Loucy (cell line): ENCODE measurements at regions not wholly inside any gene's neighbourhood (a gene's known extent, or its start where the extent isn't known, plus 50 kb on each side); places are given as distances from the start of the nearest gene placed in this dataset.

ENCODE experiments used
- H2AFZ ChIP-seq: fragments of 200-600 bp; sonication (generic); 2 replicates; pipeline ENCODE4 v1.6.0; 2016; ENCODE audit warnings: antibody characterized with exemption, mild to moderate bottlenecking, low read length, moderate library complexity
- H3F3A ChIP-seq: fragments of 200-600 bp; 2 replicates; pipeline ENCODE4 v1.6.0; 2016; ENCODE audit warnings: antibody characterized with exemption, low read depth, mild to moderate bottlenecking
- H3K27me3 ChIP-seq: fragments of 200-600 bp; sonication (generic); 2 replicates; pipeline ENCODE4 v1.6.1; 2014; ENCODE audit warnings: low read length, mild to moderate bottlenecking; ENCODE audit not compliant: insufficient read depth, poor library complexity, severe bottlenecking
- H3K36me3 ChIP-seq: fragments of 200-600 bp; sonication (generic); 2 replicates; pipeline ENCODE4 v1.6.1; 2016; ENCODE audit warnings: low read length; ENCODE audit not compliant: insufficient read depth
- H3K4me1 ChIP-seq: fragments of 200-600 bp; sonication (generic); 2 replicates; pipeline ENCODE4 v1.5.1; 2014; ENCODE audit warnings: low read length, mild to moderate bottlenecking; ENCODE audit not compliant: insufficient read depth, poor library complexity, severe bottlenecking
- H3K4me2 ChIP-seq: fragments of 200-600 bp; sonication (generic); 2 replicates; pipeline ENCODE4 v1.6.0; 2014; ENCODE audit warnings: antibody characterized with exemption, low read length, low read depth, mild to moderate bottlenecking; ENCODE audit not compliant: poor library complexity, severe bottlenecking
- H3K4me3 ChIP-seq: fragments of 200-600 bp; sonication (generic); 2 replicates; pipeline ENCODE4 v1.5.1; 2014; ENCODE audit warnings: low read length, mild to moderate bottlenecking, mixed read lengths; ENCODE audit not compliant: poor library complexity, severe bottlenecking
- H3K79me2 ChIP-seq: fragments of 200-600 bp; sonication (generic); 2 replicates; pipeline ENCODE4 v1.6.1; 2014; ENCODE audit warnings: low read length; ENCODE audit not compliant: insufficient read depth
- H3K9ac ChIP-seq: fragments of 200-600 bp; sonication (generic); 2 replicates; pipeline ENCODE4 v1.6.0; 2014; ENCODE audit warnings: mild to moderate bottlenecking, low read depth, low read length, moderate library complexity; ENCODE audit not compliant: poor library complexity, severe bottlenecking
- H3K9me2 ChIP-seq: fragments of 200-600 bp; sonication (generic); replicated peaks from 2 replicates; pipeline ENCODE4 v1.6.1; 2016; ENCODE audit warnings: low read depth, low read length, mixed read lengths
- H3K9me3 ChIP-seq: fragments of 200-600 bp; sonication (generic); 2 replicates; pipeline ENCODE4 v1.6.1; 2014; ENCODE audit warnings: mild to moderate bottlenecking, antibody characterized with exemption, low read length, low read depth; ENCODE audit not compliant: insufficient read depth
- H4K20me1 ChIP-seq: fragments of 200-600 bp; sonication (generic); 2 replicates; pipeline ENCODE4 v1.6.0; 2014; ENCODE audit warnings: antibody characterized with exemption, low read length, mild to moderate bottlenecking; ENCODE audit not compliant: insufficient read depth, poor library complexity, severe bottlenecking
- CTCF ChIP-seq: fragments of 200-600 bp; sonication (generic); conservative IDR thresholded peaks from 2 replicates; pipeline ENCODE4 v1.5.1; 2014; ENCODE audit warnings: mild to moderate bottlenecking, antibody characterized with exemption, low read length
- EZH2phosphoT487 ChIP-seq: fragments of 200-600 bp; IDR thresholded peaks from 2 replicates; pipeline ENCODE4 v1.6.1; 2018; ENCODE audit warnings: antibody characterized with exemption, mild to moderate bottlenecking, moderate library complexity, borderline replicate concordance

DNA sequence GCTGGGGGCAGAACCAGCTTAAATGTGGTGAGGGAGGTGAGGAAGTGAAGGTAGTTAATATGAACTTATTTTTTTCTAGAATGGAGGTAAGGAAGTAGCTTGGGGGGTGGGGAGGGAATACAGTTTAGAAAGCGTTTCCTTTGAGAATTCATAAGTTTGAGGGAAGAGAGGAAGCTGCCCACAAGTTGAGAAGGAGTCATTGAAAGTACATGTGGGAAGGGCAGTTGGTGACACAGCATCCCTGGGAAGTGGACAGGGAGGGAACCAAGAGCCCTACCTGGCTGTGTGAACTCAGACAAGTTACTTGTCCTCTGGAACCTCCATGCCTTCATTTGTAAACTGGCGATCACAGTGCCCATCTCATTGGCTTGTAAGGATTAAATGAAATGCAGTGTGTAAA lies 125.9 kb upstream of the SPON1 start:
- H3F3A ChIP-seq, result no peaks in the 10 kb centered on the region

GRCh38 chr11:13837286-13837685 lies 125.2 kb upstream of the SPON1 start:
- Histone ChIP-seq H3K4me3 (no peak overlapping the region), H3K9ac (no peak overlapping the region), H2AFZ (no peak overlapping the region), H3K9me2 (no peaks in the 10 kb centered on the region), H3K4me2 (no peak overlapping the region), H4K20me1 (no peaks in the 10 kb centered on the region), H3K9me3 (no peaks in the 10 kb centered on the region), H3K36me3 (no peaks in the 10 kb centered on the region), H3K79me2 (no peaks in the 10 kb centered on the region), H3K4me1 (peaks cover 14% of the 10 kb centered on the region), H3K27me3 (no peaks in the 10 kb centered on the region), H3F3A (no peaks in the 10 kb centered on the region)
- TF ChIP-seq CTCF (no peak), EZH2phosphoT487 (no peak)

More for the DNA sequence above, 125.9 kb upstream of the SPON1 start:
- Histone ChIP-seq H3K36me3 (no peaks in the 10 kb centered on the region), H3K4me1 (peaks cover 14% of the 10 kb centered on the region), H3K79me2 (no peaks in the 10 kb centered on the region), H3K9me2 (no peaks in the 10 kb centered on the region), H3K4me3 (no peak overlapping the region), H3K9me3 (no peaks in the 10 kb centered on the region), H3K27me3 (no peaks in the 10 kb centered on the region), H3K4me2 (no peak overlapping the region), H2AFZ (no peak overlapping the region), H3K9ac (no peak overlapping the region), H4K20me1 (no peaks in the 10 kb centered on the region)
- TF ChIP-seq EZH2phosphoT487 (no peak), CTCF (no peak)

DNA sequence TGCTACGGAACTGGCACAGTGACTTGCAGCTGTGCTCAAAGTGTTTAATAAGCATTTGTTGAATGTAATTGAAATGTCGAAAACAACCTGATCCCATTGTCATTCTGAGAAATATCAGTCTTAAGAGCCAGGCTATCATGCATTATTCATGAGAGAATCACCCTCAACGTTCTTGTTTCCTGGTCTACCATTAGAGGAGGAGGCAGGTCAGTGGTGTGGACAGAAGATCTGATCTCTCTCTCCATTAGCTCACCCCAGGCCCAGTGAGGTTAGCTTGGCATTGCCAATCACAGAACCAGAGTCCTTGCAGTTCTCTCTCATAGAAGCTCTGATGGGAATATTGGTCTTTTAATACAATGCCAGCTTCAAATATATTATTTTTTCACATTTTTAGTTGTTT lies 121.1 kb upstream of the SPON1 start:
- H3K36me3 ChIP-seq, result no peaks in the 10 kb centered on the region
- no peaks in the 10 kb centered on the region for H3F3A ChIP-seq
- TF ChIP-seq CTCF (no peak), EZH2phosphoT487 (no peak)
- no peaks in the 10 kb centered on the region for H3K9me2 ChIP-seq
- H3K4me1 ChIP-seq, result peaks cover 6% of the 10 kb centered on the region
- H4K20me1 ChIP-seq, result no peaks in the 10 kb centered on the region
- no peaks in the 10 kb centered on the region for H3K9me3 ChIP-seq
- no peaks in the 10 kb centered on the region for H3K79me2 ChIP-seq
- H3K4me2 ChIP-seq, result no peak overlapping the region
- H3K9ac ChIP-seq, result no peak overlapping the region
- no peak overlapping the region for H2AFZ ChIP-seq
- no peaks in the 10 kb centered on the region for H3K27me3 ChIP-seq
- H3K4me3 ChIP-seq, result no peak overlapping the region
